ENCODE measurements at regions not wholly inside any gene's neighbourhood (a gene's known extent, or its start where the extent isn't known, plus 50 kb on each side); places are given as distances from the start of the nearest gene placed in this dataset.
"Not testable (repeated sequence)": the region's sequence is repeated elsewhere in the genome, so short reads cannot be mapped to it uniquely, and the experiment has no call there.

DNA sequence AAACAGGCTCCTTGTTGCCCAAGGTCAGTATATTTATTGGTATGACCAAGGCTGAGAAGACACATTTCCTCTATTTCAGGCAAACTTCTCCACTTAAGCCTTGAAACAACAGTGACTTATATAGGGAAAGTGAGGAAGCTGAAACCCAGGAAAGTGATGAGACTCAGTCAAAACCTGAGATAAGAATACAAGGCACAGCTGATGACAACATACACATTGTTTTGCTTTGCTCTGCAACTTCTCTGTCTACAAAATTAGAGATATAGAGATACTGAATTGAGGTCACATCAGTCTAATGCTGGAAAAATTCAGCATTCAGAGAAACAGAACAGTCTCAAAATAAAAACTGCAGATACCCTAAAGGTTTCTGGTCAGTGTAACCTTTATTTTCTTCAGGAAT lies 586.1 kb downstream of the DNAH5 start:
- DNase-seq (ENCODE audit: low read depth): no peak
- no peak overlapping the region for H3K4me3 ChIP-seq (ENCODE audit: low read depth, low read length)

- no peak overlapping the region for H3K4me3 ChIP-seq (ENCODE audit: low read depth, low read length)
- DNase-seq (ENCODE audit: low read depth): no peak
These were observed 586.6 kb downstream of the DNAH5 start for GRCh38 chr5:13357929-13358328.

DNA sequence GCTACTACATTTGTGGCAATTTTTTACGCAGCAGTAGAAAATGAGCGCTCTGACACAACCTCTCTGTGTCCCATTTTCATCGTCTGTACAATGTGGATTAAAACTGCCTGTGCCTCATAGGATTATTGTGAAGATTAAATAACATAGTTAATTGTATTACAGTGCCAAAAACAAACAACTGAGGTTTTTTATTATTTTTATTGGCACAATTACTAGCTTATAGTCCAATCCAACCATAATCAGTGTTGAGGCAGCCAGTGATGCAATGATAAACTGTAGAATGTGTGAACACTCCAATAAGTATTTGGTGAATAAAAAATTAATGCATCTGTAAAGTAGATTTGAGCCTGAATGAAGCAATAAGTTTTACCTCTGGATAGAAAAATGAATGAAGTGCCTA lies 588.3 kb downstream of the DNAH5 start:
- no peak overlapping the region for H3K4me3 ChIP-seq (ENCODE audit: low read depth, low read length)
- no peak for DNase-seq (ENCODE audit: low read depth)

DNA sequence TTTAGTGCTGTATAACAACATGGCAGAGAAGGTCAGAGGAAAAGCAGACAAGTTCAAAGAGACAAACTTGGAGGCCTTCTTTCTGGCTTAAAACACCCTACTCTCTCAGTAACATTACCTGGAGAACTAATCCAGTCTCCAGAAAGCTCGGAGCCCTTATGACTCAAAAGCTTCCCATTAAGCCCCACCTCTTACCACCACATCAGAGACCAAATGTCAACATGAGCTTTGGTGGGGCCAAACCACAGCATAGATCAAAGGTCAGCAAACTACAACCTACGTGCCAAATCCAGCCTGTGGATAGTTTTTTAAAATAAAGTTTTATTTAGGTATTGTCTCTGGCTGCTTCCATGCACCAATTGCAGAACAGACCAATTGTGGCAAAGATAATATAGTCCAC lies 589.9 kb downstream of the DNAH5 start:
- no peak overlapping the region for H3K4me3 ChIP-seq (ENCODE audit: low read depth, low read length)
- DNase-seq (ENCODE audit: low read depth): no peak

DNA sequence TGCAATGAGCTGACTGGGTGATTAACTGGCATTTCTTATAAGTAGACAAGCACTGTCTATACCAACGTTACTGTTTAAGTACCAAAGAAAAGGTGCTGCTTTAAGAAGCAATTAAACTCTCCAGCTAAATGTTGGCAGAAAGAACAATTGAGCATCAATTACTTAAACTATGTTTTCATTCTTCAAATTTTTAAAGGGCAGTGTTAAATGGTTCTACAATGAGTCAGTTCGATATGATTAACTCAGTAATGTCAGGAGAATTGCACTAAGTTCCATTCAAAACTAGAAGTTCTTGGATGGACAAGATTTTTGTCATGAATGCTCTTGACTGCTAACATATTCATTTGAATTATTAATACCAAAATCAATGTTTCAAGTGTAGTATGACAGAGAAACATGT lies 593.7 kb downstream of the DNAH5 start:
- H3K4me3 ChIP-seq (ENCODE audit: low read depth, low read length): no peak overlapping the region

GRCh38 chr5:13348568-13348967 lies 595.9 kb downstream of the DNAH5 start:
- H3K4me3 ChIP-seq (ENCODE audit: low read depth, low read length): no peak overlapping the region
- DNase-seq (ENCODE audit: low read depth): no peak

More for the DNA sequence above, 593.7 kb downstream of the DNAH5 start:
- no peak for DNase-seq (ENCODE audit: low read depth)

DNA sequence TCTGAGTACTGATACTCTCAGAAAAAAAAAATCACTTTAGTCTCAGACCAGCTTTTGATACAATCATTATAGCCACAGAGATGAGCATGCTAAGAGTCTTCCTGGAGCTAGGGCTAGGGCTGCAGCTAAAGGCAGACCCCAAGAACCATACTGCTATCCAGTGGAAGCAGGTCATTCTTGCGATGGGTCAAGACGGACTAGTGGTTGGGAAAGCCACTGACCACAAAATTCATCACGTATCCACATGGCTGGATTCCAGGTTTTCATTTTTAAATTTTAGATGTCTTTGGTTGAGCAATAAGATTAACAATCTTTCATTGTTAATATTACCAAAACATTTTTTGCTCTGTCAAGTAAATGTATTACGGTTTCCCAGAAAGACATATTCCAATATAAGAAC lies 598.1 kb downstream of the DNAH5 start:
- H3K4me3 ChIP-seq (ENCODE audit: low read depth, low read length): no peak overlapping the region
- no peak for DNase-seq (ENCODE audit: low read depth)

DNA sequence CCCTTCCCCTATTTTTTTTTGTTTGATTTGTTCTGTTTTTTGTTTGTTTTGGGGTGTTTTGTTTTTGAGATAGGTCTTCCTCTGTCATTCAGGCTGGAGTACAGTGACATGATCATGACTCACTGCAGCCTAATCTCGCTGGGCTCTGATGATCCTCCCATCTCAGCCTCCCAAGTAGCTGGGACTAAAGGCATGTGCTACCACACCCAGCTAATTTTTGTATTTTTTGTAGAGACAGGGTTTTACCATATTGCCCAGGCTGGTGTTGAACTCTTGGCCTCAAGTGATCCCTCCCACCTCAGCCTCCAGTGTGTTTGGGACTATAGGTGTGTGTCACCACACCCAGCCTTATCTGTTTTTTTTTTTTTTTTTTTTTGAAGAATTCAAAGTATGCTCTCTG lies 605.4 kb downstream of the DNAH5 start:
- no peak for DNase-seq (ENCODE audit: low read depth)
- H3K4me3 ChIP-seq (ENCODE audit: low read depth, low read length): no peak overlapping the region

GRCh38 chr5:13335026-13335425 lies 609.5 kb downstream of the DNAH5 start:
- DNase-seq (ENCODE audit: low read depth); H3K4me3 ChIP-seq (ENCODE audit: low read depth, low read length): not testable (repeated sequence)

- H3K4me3 ChIP-seq (ENCODE audit: low read depth, low read length): no peak overlapping the region
- no peak for DNase-seq (ENCODE audit: low read depth)
These were observed 612.9 kb downstream of the DNAH5 start for GRCh38 chr5:13331585-13331984.

GRCh38 chr5:13328316-13328715 lies 616.2 kb downstream of the DNAH5 start:
- DNase-seq (ENCODE audit: low read depth): no peak
- H3K4me3 ChIP-seq (ENCODE audit: low read depth, low read length): no peak overlapping the region

DNA sequence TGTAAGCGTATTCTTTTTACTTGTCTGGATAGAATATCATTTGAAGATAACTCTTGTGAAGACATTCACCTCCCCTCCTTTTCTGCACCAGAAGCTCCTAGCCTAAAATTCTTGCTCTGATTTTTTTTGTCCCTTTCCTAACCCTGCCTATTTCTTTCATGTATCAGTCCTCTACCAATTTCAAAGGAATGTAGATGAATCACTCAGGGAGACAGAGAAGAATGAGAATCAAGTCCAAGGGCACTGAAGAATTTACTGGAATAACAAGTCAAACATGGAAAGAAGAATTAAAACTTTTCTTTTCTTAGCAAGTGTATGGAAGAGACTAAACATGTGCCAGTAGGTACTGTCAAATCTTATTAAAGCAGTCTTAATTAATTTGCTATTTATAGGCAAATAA lies 618.7 kb downstream of the DNAH5 start:
- no peak overlapping the region for H3K4me3 ChIP-seq (ENCODE audit: low read depth, low read length)
- no peak for DNase-seq (ENCODE audit: low read depth)

DNA sequence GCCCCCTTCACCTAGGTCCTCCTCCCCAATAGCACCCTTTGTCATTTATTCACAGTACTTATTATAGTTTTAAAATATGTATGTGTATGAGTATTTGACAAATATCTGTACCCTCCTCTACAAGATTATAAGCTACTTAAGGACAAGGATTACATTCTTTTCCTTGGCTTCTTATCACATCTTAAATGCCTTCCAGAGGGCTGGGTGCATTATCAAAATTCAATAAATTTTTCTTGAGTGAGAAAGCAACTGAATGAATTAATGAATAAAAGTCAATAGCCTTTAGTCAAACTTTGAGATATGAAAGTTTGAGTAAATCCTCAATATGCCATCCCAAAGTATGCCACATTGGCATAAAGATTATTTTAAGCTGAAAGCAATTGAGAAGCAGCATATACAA lies 621.7 kb downstream of the DNAH5 start:
- H3K4me3 ChIP-seq (ENCODE audit: low read depth, low read length): no peak overlapping the region
- DNase-seq (ENCODE audit: low read depth): no peak

DNA sequence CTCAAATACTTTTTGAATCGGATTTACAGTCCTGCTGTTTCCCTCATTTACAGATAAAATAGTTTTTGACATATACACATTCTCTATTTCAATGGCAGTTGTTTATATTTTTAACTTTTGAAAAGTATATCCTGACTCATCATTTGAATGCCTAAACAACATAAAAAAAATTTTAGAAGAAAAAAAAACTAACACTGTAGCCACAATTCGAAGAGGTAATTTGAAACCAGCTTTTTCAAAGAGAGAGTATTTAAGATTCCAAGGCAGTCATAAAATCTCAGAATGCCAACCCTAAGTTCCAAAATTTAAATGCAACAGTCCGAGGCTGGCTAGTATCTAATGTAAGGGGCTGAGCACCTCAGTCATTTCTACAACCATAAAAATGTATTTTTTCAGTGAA lies 626.8 kb downstream of the DNAH5 start:
- no peak for DNase-seq (ENCODE audit: low read depth)
- H3K4me3 ChIP-seq (ENCODE audit: low read depth, low read length): no peak overlapping the region

DNA sequence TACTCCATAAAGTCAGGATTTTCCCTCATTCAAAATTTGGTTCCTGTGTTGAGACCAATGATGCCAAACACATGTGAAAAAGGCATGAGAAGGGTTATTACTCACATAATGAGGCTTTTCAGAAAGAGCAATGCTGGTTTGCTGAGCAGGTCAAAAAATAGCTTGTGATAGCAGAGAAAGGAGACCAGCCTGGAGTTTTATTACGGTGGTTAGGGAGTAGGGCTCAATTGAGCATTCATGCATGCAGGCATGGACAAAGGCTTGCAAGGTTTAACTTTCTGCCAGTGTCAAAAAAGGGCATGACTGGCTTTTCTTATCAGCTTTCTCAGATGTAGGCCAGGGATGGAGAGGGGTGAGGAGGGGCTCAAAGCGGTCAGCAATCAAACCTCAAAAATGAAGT lies 628.3 kb downstream of the DNAH5 start:
- DNase-seq (ENCODE audit: low read depth): no peak
- H3K4me3 ChIP-seq (ENCODE audit: low read depth, low read length): no peak overlapping the region

DNA sequence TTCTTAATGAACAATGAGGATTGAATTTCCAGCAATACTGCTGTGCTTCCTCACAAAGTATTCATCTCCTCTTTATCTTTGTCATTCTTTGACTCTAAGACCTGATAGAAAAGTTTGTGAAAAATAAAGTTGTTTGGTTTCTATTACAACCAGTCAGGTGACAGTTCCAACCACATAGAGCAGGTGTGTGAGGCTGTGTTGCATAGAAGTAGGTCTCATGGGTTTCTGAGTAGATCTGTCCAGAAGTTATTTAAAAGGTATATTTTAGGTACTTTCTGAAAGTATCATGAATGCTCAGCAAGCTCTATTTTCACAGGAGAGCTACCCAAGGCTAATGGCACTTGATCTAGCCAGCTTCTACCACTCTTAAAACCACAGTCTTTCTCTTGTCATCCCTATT lies 637.0 kb downstream of the DNAH5 start:
- H3K4me3 ChIP-seq (ENCODE audit: low read depth, low read length): no peak overlapping the region
- DNase-seq (ENCODE audit: low read depth): no peak

- DNase-seq (ENCODE audit: low read depth): no peak
- no peak overlapping the region for H3K4me3 ChIP-seq (ENCODE audit: low read depth, low read length)
These were observed 641.0 kb downstream of the DNAH5 start for GRCh38 chr5:13303445-13303844.

- no peak for DNase-seq (ENCODE audit: low read depth)
These were observed 665.7 kb downstream of the DNAH5 start for GRCh38 chr5:13278811-13279210.

GRCh38 chr5:13278148-13278547 lies 666.3 kb downstream of the DNAH5 start:
- DNase-seq (ENCODE audit: low read depth): no peak
- no peak overlapping the region for H3K4me3 ChIP-seq (ENCODE audit: low read depth, low read length)

More at GRCh38 chr5:13278811-13279210, 665.7 kb downstream of the DNAH5 start:
- no peak overlapping the region for H3K4me3 ChIP-seq (ENCODE audit: low read depth, low read length)

DNA sequence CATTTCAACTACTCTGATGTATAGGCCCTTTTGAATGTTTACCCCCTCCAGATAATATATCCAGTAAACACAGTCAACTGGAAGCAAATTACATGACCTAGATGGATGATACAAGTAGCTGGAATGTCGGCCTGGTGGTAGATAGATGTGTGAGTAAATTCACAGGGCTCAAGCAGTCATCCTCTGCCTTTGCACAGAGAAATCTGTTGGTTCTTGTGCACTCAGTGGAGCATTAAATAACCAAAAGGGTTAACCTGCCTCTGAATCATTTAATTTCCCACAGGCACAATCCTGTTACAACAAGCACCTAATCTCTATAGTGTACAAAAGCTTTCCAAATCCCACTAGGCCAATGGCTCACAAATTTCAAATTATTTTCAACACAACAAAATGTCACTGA lies 668.3 kb downstream of the DNAH5 start:
- no peak overlapping the region for H3K4me3 ChIP-seq (ENCODE audit: low read depth, low read length)
- DNase-seq (ENCODE audit: low read depth): no peak

- no peak overlapping the region for H3K4me3 ChIP-seq (ENCODE audit: low read depth, low read length)
- no peak for DNase-seq (ENCODE audit: low read depth)
These were observed 680.8 kb downstream of the DNAH5 start for GRCh38 chr5:13263701-13264100.

GRCh38 chr5:13253111-13253510 lies 691.4 kb downstream of the DNAH5 start:
- no peak for DNase-seq (ENCODE audit: low read depth)

More at GRCh38 chr5:13253111-13253510, 691.4 kb downstream of the DNAH5 start:
- no peak overlapping the region for H3K4me3 ChIP-seq (ENCODE audit: low read depth, low read length)

All from skeletal muscle cell (primary cell).